NCI-H2196 treated with DMSO at 0.1 percent for 48 hours (cell line): ENCODE measurements at regions not wholly inside any gene's neighbourhood (a gene's known extent, or its start where the extent isn't known, plus 50 kb on each side); places are given as distances from the start of the nearest gene placed in this dataset.
"Not testable (repeated sequence)": the region's sequence is repeated elsewhere in the genome, so short reads cannot be mapped to it uniquely, and the experiment has no call there.

Experiments used
- DNase-seq: peaks from one replicate; lab custom pipeline; 2025; ENCODE audit not compliant: unreplicated experiment; lab: John Stamatoyannopoulos, UW

- not testable (repeated sequence) for DNase-seq
Measured at GRCh38 chr15:44904651-44905340, 51.7 kb upstream of the TERB2 start.
